ENCODE measurements at regions not wholly inside any gene's neighbourhood (a gene's known extent, or its start where the extent isn't known, plus 50 kb on each side); places are given as distances from the start of the nearest gene placed in this dataset.

- H3K4me1 ChIP-seq (ENCODE audit: insufficient read depth, low read length, severe bottlenecking), result no peaks in the 10 kb centered on the region
- H3K9ac ChIP-seq (ENCODE audit: low read length), result no peak overlapping the region
- no peak overlapping the region for H3K4me2 ChIP-seq (ENCODE audit: low read length)
- H4K20me1 ChIP-seq (ENCODE audit: insufficient read depth, low read length), result no peaks in the 10 kb centered on the region
- H3K4me3 ChIP-seq (ENCODE audit: low read depth, low read length, poor library complexity, severe bottlenecking), result no peak overlapping the region
- H3F3A ChIP-seq (ENCODE audit: insufficient read depth, low read length), result no peaks in the 10 kb centered on the region
- no peaks in the 10 kb centered on the region for H3K27me3 ChIP-seq (ENCODE audit: insufficient read depth, low read length)
- H3K9me3 ChIP-seq (ENCODE audit: low read length), result no peaks in the 10 kb centered on the region
- H3K36me3 ChIP-seq (ENCODE audit: insufficient read depth, low read length), result no peaks in the 10 kb centered on the region
- no peak overlapping the region for H3K27ac ChIP-seq (ENCODE audit: low read depth, low read length, poor library complexity, severe bottlenecking)
- H3K79me2 ChIP-seq (ENCODE audit: insufficient read depth, low read length), result no peaks in the 10 kb centered on the region
- TF ChIP-seq CTCF (IDR thresholded peaks at IDR 0.05; ENCODE audit: low read length) (no peak), EZH2 (IDR thresholded peaks at IDR 0.05; ENCODE audit: borderline replicate concordance, low read length) (no peak)
- no peaks in the 10 kb centered on the region for H3K9me2 ChIP-seq (ENCODE audit: low read depth, low read length)
- no peak overlapping the region for H2AFZ ChIP-seq (ENCODE audit: low read length)
Observed at GRCh38 chr15:29533647-29534046, 264.0 kb upstream of the NSMCE3 start.

GRCh38 chr15:29532296-29532695 lies 262.7 kb upstream of the NSMCE3 start:
- Histone ChIP-seq H3K27me3 (ENCODE audit: insufficient read depth, low read length) (no peaks in the 10 kb centered on the region), H2AFZ (ENCODE audit: low read length) (no peak overlapping the region), H3K36me3 (ENCODE audit: insufficient read depth, low read length) (no peaks in the 10 kb centered on the region), H3K4me1 (ENCODE audit: insufficient read depth, low read length, severe bottlenecking) (no peaks in the 10 kb centered on the region), H3K27ac (ENCODE audit: low read depth, low read length, poor library complexity, severe bottlenecking) (no peak overlapping the region), H3K4me2 (ENCODE audit: low read length) (no peak overlapping the region), H3K79me2 (ENCODE audit: insufficient read depth, low read length) (no peaks in the 10 kb centered on the region), H3K9me2 (ENCODE audit: low read depth, low read length) (no peaks in the 10 kb centered on the region), H3K9ac (ENCODE audit: low read length) (no peak overlapping the region), H3F3A (ENCODE audit: insufficient read depth, low read length) (no peaks in the 10 kb centered on the region), H3K4me3 (ENCODE audit: low read depth, low read length, poor library complexity, severe bottlenecking) (no peak overlapping the region), H3K9me3 (ENCODE audit: low read length) (no peaks in the 10 kb centered on the region), H4K20me1 (ENCODE audit: insufficient read depth, low read length) (no peaks in the 10 kb centered on the region)
- TF ChIP-seq EZH2 (IDR thresholded peaks at IDR 0.05; ENCODE audit: borderline replicate concordance, low read length), result no peak
- no peak for TF ChIP-seq CTCF (IDR thresholded peaks at IDR 0.05; ENCODE audit: low read length)

GRCh38 chr15:29530966-29531365 lies 261.3 kb upstream of the NSMCE3 start:
- H4K20me1 ChIP-seq (ENCODE audit: insufficient read depth, low read length), result no peaks in the 10 kb centered on the region

More at GRCh38 chr15:29530966-29531365, 261.3 kb upstream of the NSMCE3 start:
- Histone ChIP-seq H3K9ac (ENCODE audit: low read length) (no peak overlapping the region), H3K79me2 (ENCODE audit: insufficient read depth, low read length) (no peaks in the 10 kb centered on the region), H3K4me3 (ENCODE audit: low read depth, low read length, poor library complexity, severe bottlenecking) (no peak overlapping the region), H3K4me1 (ENCODE audit: insufficient read depth, low read length, severe bottlenecking) (no peaks in the 10 kb centered on the region), H3K27me3 (ENCODE audit: insufficient read depth, low read length) (no peaks in the 10 kb centered on the region), H3K36me3 (ENCODE audit: insufficient read depth, low read length) (no peaks in the 10 kb centered on the region), H3K9me3 (ENCODE audit: low read length) (no peaks in the 10 kb centered on the region), H3K4me2 (ENCODE audit: low read length) (no peak overlapping the region), H3F3A (ENCODE audit: insufficient read depth, low read length) (no peaks in the 10 kb centered on the region), H3K9me2 (ENCODE audit: low read depth, low read length) (no peaks in the 10 kb centered on the region), H2AFZ (ENCODE audit: low read length) (no peak overlapping the region), H3K27ac (ENCODE audit: low read depth, low read length, poor library complexity, severe bottlenecking) (no peak overlapping the region)
- TF ChIP-seq EZH2 (IDR thresholded peaks at IDR 0.05; ENCODE audit: borderline replicate concordance, low read length) (no peak), CTCF (IDR thresholded peaks at IDR 0.05; ENCODE audit: low read length) (no peak)
